GM21423 (cell line): ENCODE measurements at regions not wholly inside any gene's neighbourhood (a gene's known extent, or its start where the extent isn't known, plus 50 kb on each side); places are given as distances from the start of the nearest gene placed in this dataset.

ENCODE experiments used
- ATAC-seq: cut with Tn5 transposase; IDR thresholded peaks from one replicate; pipeline ENCODE4 v1.9.1; 2021; ENCODE audit warnings: mild to moderate bottlenecking, moderate library complexity; ENCODE audit not compliant: unreplicated experiment

GRCh38 chr4:81898862-81899504 is 427.3 kb upstream of the RASGEF1B start:
- ATAC-seq = no peak

- no peak for ATAC-seq
These were observed 425.2 kb upstream of the RASGEF1B start for GRCh38 chr4:81896936-81897335.

DNA sequence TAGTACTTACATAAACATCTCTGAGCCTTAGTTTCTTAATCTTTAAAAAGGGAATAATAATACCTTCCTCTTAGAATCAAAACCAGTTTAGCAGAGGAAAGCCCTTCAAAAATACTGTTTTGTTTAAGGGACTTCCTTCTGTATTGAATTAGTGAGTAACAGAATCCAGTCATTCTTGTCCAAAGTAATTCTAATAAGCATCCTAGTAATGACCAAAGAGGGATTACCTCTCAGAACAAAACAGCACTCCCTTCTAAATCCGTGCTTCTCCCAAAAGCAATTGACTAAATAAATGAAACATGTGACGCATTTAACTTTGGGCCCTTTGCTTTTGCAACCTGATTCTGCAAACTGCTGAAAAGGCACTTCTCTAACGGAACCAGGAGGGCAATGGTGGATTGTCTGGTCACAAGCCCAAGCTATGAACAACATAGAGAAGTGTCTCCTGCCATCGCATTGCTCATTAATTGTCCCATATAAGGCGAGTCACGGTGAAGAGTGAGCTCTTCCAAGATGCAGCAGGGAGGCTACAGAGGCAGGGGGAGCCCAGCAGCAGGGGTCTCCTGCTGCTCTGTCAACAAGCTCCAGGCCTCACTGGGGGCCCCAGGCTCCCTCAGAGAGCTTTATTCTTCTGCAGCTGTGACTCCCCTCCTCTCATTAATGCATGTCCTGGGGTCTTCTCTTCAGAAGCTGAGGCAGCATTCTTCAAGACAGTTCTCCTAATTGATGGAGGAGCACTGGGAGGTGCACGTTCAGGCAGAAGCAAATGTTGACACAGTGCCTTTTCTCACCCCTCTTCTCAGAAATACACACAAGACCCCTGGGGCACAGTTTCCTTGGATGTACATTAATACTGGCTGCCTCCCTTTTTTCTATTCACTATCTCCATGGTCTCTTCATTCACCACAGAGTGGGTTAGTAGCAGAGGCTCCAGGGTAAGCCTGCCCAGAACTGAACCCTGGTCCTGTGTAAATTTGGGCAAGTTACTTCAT is 419.6 kb upstream of the RASGEF1B start:
- ATAC-seq = no peak

DNA sequence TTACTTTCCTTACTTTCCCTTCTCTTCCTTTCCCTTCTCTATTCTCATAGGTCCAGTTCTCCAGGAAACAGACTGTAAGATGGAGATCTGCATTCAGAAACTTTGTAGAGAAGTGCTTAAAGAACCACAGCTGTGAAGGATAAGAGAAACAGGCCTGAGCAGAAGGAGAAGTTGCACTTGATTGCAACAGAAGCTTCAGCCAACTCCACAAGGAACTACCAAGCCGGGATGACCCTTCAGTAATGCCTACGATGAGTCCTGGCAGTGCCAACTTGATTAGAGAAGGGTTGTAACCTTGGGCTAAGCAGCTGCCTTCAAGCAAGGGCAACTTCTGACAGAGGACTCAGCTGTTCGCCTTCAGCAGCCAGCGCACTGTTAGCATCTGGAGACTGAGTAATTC is 413.3 kb upstream of the RASGEF1B start:
- no peak for ATAC-seq

- no peak for ATAC-seq
These were observed 412.1 kb upstream of the RASGEF1B start for GRCh38 chr4:81883530-81884450.

GRCh38 chr4:81883004-81883403 is 411.3 kb upstream of the RASGEF1B start:
- no peak for ATAC-seq

- no peak for ATAC-seq
These were observed 410.3 kb upstream of the RASGEF1B start for GRCh38 chr4:81881855-81882621.

DNA sequence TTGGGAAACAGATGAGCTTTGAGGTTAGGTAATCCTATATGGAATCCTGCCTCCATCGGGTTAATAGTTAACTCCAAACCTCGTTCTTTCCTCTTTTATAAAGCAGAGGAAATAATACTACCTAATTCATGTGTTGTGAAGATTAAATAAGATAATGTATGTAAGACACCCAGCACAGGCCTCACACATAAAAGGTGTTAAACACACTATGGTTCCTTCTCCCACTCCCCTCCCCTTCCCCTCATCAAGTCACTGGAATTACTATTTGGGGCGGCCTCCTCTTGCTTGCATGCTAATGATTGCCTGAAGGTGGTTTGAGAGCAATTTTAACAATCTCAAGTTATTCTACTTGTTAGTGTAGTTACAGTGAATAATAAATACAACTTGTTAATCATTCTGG is 404.4 kb upstream of the RASGEF1B start:
- ATAC-seq = no peak

- ATAC-seq = no peak
These were observed 403.2 kb upstream of the RASGEF1B start for GRCh38 chr4:81874661-81875515.

DNA sequence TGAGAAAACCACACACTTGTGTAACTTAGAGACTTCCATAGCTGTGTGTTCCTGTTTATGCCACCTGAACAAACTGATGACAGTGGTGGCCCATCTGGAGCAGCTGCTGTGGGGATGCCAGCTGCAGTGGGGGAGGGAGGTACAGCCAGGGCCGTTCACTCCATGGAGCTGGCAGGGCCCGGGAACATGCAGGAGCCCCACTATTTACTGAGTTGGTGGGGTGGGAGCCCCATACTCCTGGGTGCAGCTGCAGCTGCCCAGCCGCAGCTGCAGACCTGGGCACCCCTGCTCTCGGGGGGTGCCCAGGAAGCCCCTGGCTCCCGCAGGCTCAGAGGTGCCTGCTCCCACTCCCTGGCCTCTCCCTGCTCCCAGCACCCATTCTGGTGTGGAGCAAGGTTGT is 398.6 kb upstream of the RASGEF1B start:
- ATAC-seq = no peak

GRCh38 chr4:81860111-81860510 is 388.4 kb upstream of the RASGEF1B start:
- ATAC-seq = no peak

GRCh38 chr4:81854406-81854805 is 382.7 kb upstream of the RASGEF1B start:
- no peak for ATAC-seq

DNA sequence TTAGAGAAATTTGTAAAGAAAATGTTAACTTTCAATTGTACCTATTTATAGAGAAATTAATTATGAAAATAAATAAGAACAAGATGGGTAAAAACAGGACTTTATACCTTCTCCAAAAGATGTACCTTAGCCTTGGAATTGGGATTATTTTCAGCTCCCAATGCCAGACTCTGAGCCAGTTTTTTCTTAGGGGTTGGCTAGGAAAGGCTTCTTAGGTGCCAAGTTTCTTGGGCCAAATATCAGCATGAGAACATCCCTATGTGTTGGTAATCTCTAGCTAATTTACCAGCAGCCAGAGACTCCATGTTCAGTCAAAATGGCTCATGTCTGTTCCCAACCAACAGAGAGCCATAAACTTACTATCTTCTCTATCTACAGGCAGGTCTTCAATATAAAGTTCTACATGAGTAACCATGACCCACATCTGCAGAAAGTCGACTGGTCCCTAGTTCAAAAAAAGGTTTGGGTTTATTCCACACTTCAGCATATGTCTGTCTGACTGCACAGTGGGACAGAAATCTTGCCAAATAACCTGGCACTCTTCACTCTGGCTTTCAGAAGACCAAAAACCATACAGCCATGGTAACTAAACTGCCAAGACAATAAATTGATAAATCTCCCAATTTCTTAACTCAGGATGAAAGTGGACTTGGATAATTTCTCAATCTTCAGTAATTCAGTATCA is 380.5 kb upstream of the RASGEF1B start:
- no peak for ATAC-seq

GRCh38 chr4:81850701-81851100 is 379.0 kb upstream of the RASGEF1B start:
- no peak for ATAC-seq

DNA sequence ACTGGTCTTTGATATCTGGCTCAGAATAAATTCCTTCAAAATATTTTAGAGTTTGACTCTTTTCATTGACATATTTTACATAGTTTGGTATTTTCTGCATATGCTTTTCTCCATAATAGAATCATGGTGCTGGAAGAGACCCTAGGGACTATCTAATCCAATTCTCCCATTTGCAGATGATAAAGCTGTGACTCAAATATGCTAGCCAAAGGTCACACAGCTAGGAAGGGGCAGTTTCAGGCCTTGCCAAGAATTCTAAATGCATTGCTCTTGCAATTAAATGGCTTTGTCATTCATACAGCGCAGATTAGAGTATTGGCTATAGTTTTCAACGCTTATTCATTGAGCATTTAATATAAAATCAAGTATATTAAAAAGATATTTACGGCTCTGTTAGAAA is 374.1 kb upstream of the RASGEF1B start:
- ATAC-seq = no peak

DNA sequence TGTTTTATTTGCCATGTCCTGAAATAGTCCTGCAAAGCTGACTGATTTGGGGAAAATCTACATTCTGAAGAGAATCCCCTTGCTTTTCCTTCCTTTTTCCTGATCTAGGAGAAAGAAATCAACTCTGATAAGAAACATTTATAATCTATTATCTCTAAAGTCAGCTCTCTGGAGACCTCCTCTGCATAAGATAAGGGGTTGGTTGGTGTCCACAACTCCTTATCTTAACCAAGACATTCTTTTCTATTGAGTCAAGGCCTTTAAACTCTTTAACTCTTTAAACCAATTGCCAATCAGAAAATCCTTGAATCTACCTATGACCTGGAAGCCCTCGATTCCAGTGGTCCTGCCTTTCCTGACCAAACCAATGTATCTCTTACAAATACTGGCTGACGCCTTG is 373.6 kb upstream of the RASGEF1B start:
- no peak for ATAC-seq

GRCh38 chr4:81844717-81845116 is 373.0 kb upstream of the RASGEF1B start:
- ATAC-seq = peak; percentile 85

GRCh38 chr4:81839347-81840042 is 367.8 kb upstream of the RASGEF1B start:
- no peak for ATAC-seq
